ENCODE measurements at regions not wholly inside any gene's neighbourhood (a gene's known extent, or its start where the extent isn't known, plus 50 kb on each side); places are given as distances from the start of the nearest gene placed in this dataset.

- TF ChIP-seq CTCF (conservative IDR thresholded peaks at IDR 0.05; ENCODE audit: low read length) (no peak), EZH2phosphoT487 (IDR thresholded peaks at IDR 0.05; ENCODE audit: borderline replicate concordance, low read depth, low read length) (no peak)
These were observed 506.6 kb downstream of the NR4A2 start for GRCh38 chr2:155825876-155826275.
